MG63 (cell line): ENCODE measurements at regions not wholly inside any gene's neighbourhood (a gene's known extent, or its start where the extent isn't known, plus 50 kb on each side); places are given as distances from the start of the nearest gene placed in this dataset.

Experiments
- DNase-seq: peaks from one replicate; pipeline ENCODE4 v3.0.0-alpha.2; 2020
- H3K27me3 ChIP-seq: fragments of 250-450 bp; sonication (Bioruptor Pico); 2 replicates; pipeline ENCODE4 v1.5.1; 2020; ENCODE audit warnings: mild to moderate bottlenecking, moderate library complexity
- H3K36me3 ChIP-seq: fragments of 250-450 bp; sonication (Bioruptor Pico); 2 replicates; pipeline ENCODE4 v1.5.1; 2020; ENCODE audit warnings: mild to moderate bottlenecking, moderate library complexity
- H3K4me3 ChIP-seq: fragments of 250-450 bp; sonication (Bioruptor Pico); 2 replicates; pipeline ENCODE4 v1.5.1; 2020; ENCODE audit warnings: mild to moderate bottlenecking, moderate library complexity
- H3K9me3 ChIP-seq: fragments of 250-450 bp; sonication (Bioruptor Pico); 2 replicates; pipeline ENCODE4 v1.5.1; 2020; ENCODE audit warnings: mild to moderate bottlenecking, moderate library complexity

GRCh38 chr5:144100702-144101101 lies 69.8 kb downstream of the YIPF5 start:
- no peak for DNase-seq
- no peaks in the 10 kb centered on the region for H3K36me3 ChIP-seq

GRCh38 chr5:144101616-144102015 lies 68.8 kb downstream of the YIPF5 start:
- Histone ChIP-seq H3K9me3 (0 out of 2 replicates have a peak, but pooled peaks cover 3% of the 10 kb centered on the region), H3K4me3 (no peak overlapping the region), H3K36me3 (no peaks in the 10 kb centered on the region), H3K27me3 (no peaks in the 10 kb centered on the region)
- no peak for DNase-seq

More at GRCh38 chr5:144100702-144101101, 69.8 kb downstream of the YIPF5 start:
- no peak overlapping the region for H3K4me3 ChIP-seq
- H3K27me3 ChIP-seq, result no peaks in the 10 kb centered on the region
- H3K9me3 ChIP-seq, result peaks cover 7% of the 10 kb centered on the region; the same call in 1 of the 2 replicates

GRCh38 chr5:144102361-144102760 lies 68.1 kb downstream of the YIPF5 start:
- H3K27me3 ChIP-seq, result no peaks in the 10 kb centered on the region
- 0 out of 2 replicates have a peak, but pooled peaks cover 3% of the 10 kb centered on the region for H3K9me3 ChIP-seq
- H3K36me3 ChIP-seq, result no peaks in the 10 kb centered on the region
- DNase-seq, result peak; percentile 27
- H3K4me3 ChIP-seq, result no peak overlapping the region

GRCh38 chr5:144102979-144103378 lies 67.5 kb downstream of the YIPF5 start:
- Histone ChIP-seq H3K27me3 (no peaks in the 10 kb centered on the region), H3K9me3 (no peaks in the 10 kb centered on the region), H3K36me3 (no peaks in the 10 kb centered on the region), H3K4me3 (no peak overlapping the region)
- no peak for DNase-seq

DNA sequence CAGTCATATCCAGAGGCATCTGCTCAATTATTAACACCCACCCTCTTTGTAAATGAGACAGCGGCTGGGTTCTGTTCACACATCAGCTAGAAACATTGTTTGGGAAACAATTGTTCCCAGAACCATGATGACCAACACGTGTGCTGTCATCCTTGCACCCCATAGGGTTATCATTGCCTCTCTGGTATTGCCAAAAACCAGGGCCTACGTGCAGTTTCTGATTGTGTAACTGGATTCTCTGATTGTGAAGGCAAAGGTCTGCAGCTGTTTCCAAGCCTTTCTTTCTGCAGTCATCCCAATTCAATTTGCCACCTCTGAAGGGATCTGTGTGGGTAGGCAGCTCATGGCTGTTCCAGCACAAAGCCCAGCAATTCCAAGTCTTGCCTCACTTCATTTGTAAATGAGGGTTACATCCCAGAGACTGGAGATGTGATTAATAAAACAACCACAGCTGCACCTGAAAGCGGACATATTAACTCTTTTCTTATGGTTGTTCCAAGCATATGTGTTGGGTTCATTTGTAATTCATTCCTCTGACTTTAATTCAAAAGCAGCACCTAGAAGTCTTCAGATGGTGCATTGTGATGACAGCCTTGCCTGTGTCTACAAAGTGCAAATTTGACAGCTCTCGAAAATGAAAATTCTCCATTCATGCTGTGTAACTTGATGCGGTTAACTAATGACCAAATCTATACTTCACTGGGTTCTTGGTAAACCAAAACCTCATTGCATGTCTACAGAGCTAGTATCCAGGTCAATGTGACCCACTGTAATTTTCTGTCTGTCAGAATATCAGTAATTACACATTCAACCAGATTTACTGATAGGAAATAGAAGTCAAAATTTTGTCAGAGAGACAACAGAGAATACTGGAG lies 66.6 kb downstream of the YIPF5 start:
- Histone ChIP-seq H3K9me3 (no peaks in the 10 kb centered on the region), H3K4me3 (no peak overlapping the region), H3K27me3 (no peaks in the 10 kb centered on the region), H3K36me3 (no peaks in the 10 kb centered on the region)
- DNase-seq, result no peak

GRCh38 chr5:144105371-144105770 lies 65.1 kb downstream of the YIPF5 start:
- DNase-seq, result no peak
- Histone ChIP-seq H3K9me3 (no peaks in the 10 kb centered on the region), H3K27me3 (no peaks in the 10 kb centered on the region), H3K36me3 (no peaks in the 10 kb centered on the region), H3K4me3 (no peak overlapping the region)

DNA sequence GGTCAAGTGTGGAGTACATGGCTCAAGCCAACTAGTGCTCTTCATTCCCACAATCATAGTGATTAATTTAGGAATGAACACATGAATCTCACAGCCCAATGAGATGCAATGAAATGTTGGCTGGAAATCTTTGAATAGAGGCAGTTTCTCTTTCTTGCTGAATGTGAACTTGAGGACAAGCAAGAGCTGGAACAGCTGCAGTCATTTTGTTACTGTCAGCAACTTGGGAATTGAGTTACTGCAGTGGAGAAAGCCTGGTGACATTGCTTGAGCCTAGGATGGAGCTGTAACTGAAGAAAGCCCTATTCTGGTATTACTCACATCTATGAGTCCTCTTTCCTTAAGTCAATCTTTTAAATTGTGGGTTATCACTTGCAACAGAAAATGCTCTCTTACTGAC lies 62.3 kb downstream of the YIPF5 start:
- no peaks in the 10 kb centered on the region for H3K36me3 ChIP-seq
- peaks cover 7% of the 10 kb centered on the region; the same call in 1 of the 2 replicates for H3K9me3 ChIP-seq
- H3K27me3 ChIP-seq, result no peaks in the 10 kb centered on the region
- DNase-seq, result no peak
- no peak overlapping the region for H3K4me3 ChIP-seq
